Hepatocyte (in vitro differentiated cells): ENCODE measurements at regions not wholly inside any gene's neighbourhood (a gene's known extent, or its start where the extent isn't known, plus 50 kb on each side); places are given as distances from the start of the nearest gene placed in this dataset.
A peak's percentile ranks its signal among the peaks of the same experiment; 100 is the strongest.

Source experiments
- DNase-seq: peaks from one replicate; pipeline ENCODE4 v3.0.0-alpha.2; 2016; ENCODE audit warnings: low spot score
- H2AFZ ChIP-seq: fragments of 200-600 bp; sonication (generic); 2 replicates; pipeline ENCODE4 v1.6.0; 2016; ENCODE audit warnings: antibody characterized with exemption, mild to moderate bottlenecking
- H3K27ac ChIP-seq: fragments of 200-600 bp; sonication (generic); 2 replicates; pipeline ENCODE4 v1.5.1; 2016; ENCODE audit warnings: mild to moderate bottlenecking
- H3K27me3 ChIP-seq: fragments of 200-600 bp; sonication (generic); 2 replicates; pipeline ENCODE4 v1.6.1; 2016
- H3K36me3 ChIP-seq: fragments of 200-600 bp; sonication (generic); replicated peaks from 2 replicates; pipeline ENCODE4 v1.5.1; 2016; ENCODE audit warnings: low read depth; ENCODE audit not compliant: insufficient read depth
- H3K4me1 ChIP-seq: fragments of 200-600 bp; sonication (generic); 2 replicates; pipeline ENCODE4 v1.5.1; 2016; ENCODE audit warnings: mild to moderate bottlenecking, moderate library complexity; ENCODE audit not compliant: insufficient read depth
- H3K4me2 ChIP-seq: fragments of 200-600 bp; sonication (generic); 2 replicates; pipeline ENCODE4 v1.6.0; 2016
- H3K4me3 ChIP-seq: fragments of 200-600 bp; sonication (generic); 2 replicates; pipeline ENCODE4 v1.5.1; 2016; ENCODE audit warnings: mild to moderate bottlenecking
- H3K79me2 ChIP-seq: fragments of 200-600 bp; sonication (generic); 2 replicates; pipeline ENCODE4 v1.6.0; 2017; ENCODE audit warnings: mild to moderate bottlenecking
- H3K9me2 ChIP-seq: fragments of 200-600 bp; sonication (generic); replicated peaks from 2 replicates; pipeline ENCODE4 v1.6.0; 2017; ENCODE audit warnings: mild to moderate bottlenecking; ENCODE audit not compliant: insufficient read depth
- H3K9me3 ChIP-seq: fragments of 200-600 bp; sonication (generic); 2 replicates; pipeline ENCODE4 v1.5.1; 2016; ENCODE audit warnings: low read depth, mild to moderate bottlenecking
- H4K20me1 ChIP-seq: fragments of 200-600 bp; sonication (generic); 2 replicates; pipeline ENCODE4 v1.6.0; 2016; ENCODE audit warnings: mild to moderate bottlenecking; ENCODE audit not compliant: insufficient read depth, poor library complexity, severe bottlenecking
- EZH2 ChIP-seq: fragments of 200-600 bp; sonication (generic); IDR thresholded peaks from 2 replicates; pipeline ENCODE4 v1.6.1; 2016; ENCODE audit warnings: antibody characterized with exemption, mild to moderate bottlenecking, borderline replicate concordance
- EZH2phosphoT487 ChIP-seq: fragments of 200-600 bp; sonication (generic); IDR thresholded peaks from one replicate; pipeline ENCODE4 v1.6.1; 2018; ENCODE audit warnings: antibody characterized with exemption, mild to moderate bottlenecking, low read depth, moderate library complexity; ENCODE audit not compliant: unreplicated experiment, severe bottlenecking
- WGBS: methylation state at CpG from one replicate; pipeline ENCODE4 v1.1.6; 2016; ENCODE audit warnings: low lambda C conversion rate; ENCODE audit errors: missing lambda C conversion rate; 5-methylcytosine and 5-hydroxymethylcytosine counted together
- TF ChIP-seq, protein P1 (sequence below): fragments of 200-600 bp; sonication (generic); IDR thresholded peaks from 2 replicates; pipeline ENCODE4 v1.5.1; 2016; ENCODE audit warnings: antibody characterized with exemption, mild to moderate bottlenecking; ENCODE audit not compliant: poor library complexity

- no peaks in the 10 kb centered on the region for H3K79me2 ChIP-seq
- no peak overlapping the region for H3K27ac ChIP-seq
- TF ChIP-seq, protein P1, sequence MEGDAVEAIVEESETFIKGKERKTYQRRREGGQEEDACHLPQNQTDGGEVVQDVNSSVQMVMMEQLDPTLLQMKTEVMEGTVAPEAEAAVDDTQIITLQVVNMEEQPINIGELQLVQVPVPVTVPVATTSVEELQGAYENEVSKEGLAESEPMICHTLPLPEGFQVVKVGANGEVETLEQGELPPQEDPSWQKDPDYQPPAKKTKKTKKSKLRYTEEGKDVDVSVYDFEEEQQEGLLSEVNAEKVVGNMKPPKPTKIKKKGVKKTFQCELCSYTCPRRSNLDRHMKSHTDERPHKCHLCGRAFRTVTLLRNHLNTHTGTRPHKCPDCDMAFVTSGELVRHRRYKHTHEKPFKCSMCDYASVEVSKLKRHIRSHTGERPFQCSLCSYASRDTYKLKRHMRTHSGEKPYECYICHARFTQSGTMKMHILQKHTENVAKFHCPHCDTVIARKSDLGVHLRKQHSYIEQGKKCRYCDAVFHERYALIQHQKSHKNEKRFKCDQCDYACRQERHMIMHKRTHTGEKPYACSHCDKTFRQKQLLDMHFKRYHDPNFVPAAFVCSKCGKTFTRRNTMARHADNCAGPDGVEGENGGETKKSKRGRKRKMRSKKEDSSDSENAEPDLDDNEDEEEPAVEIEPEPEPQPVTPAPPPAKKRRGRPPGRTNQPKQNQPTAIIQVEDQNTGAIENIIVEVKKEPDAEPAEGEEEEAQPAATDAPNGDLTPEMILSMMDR, result no peak
- TF ChIP-seq EZH2phosphoT487, result no peak
- no peak for TF ChIP-seq EZH2
- no peaks in the 10 kb centered on the region for H4K20me1 ChIP-seq
- no peaks in the 10 kb centered on the region for H3K36me3 ChIP-seq
- no peak overlapping the region for H3K4me2 ChIP-seq
- DNase-seq, result no peak
- no peak overlapping the region for H3K4me3 ChIP-seq
- no peaks in the 10 kb centered on the region for H3K4me1 ChIP-seq
- H2AFZ ChIP-seq, result no peak overlapping the region
- no peaks in the 10 kb centered on the region for H3K9me3 ChIP-seq
- H3K27me3 ChIP-seq, result no peaks in the 10 kb centered on the region
- no peaks in the 10 kb centered on the region for H3K9me2 ChIP-seq
Measured at GRCh38 chr6:115728171-115728570, 332.5 kb downstream of the FRK start.

GRCh38 chr6:115721564-115721963, 339.1 kb downstream of the FRK start:
- TF ChIP-seq EZH2, result no peak
- TF ChIP-seq, protein P1, result no peak
- TF ChIP-seq EZH2phosphoT487, result no peak
- H2AFZ ChIP-seq, result no peak overlapping the region
- H3K9me3 ChIP-seq, result no peaks in the 10 kb centered on the region

DNA sequence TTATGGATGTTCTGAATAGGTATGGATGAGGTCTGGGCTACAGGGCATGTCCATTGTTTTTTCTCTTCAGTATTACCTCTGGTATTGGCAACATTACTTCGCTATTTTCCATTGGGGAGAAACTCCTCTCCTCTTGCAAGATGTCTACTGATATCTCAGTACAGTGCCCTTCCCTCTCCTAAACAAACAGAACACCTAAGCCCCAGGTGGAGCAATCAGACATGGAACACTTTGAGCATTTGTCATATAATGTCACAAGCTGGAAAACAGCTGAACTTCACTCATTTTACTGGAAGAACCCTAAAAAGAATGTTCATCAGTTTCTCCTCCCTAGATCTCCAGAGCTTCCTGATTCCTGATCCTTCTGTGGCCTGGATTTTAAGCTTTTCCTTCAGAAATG, 339.8 kb downstream of the FRK start:
- WGBS, result 92% methylated on average over 1 of the region's 1 CpG
- Histone ChIP-seq H3K4me3 (no peak overlapping the region), H3K9me3 (no peaks in the 10 kb centered on the region), H2AFZ (no peak overlapping the region), H3K4me1 (peaks cover 3% of the 10 kb centered on the region), H3K27me3 (no peaks in the 10 kb centered on the region), H3K4me2 (no peak overlapping the region), H3K79me2 (no peaks in the 10 kb centered on the region), H3K9me2 (no peaks in the 10 kb centered on the region), H3K27ac (peak overlapping the region; percentile 79), H4K20me1 (no peaks in the 10 kb centered on the region), H3K36me3 (no peaks in the 10 kb centered on the region)
- DNase-seq, result peak; percentile 37
- no peak for TF ChIP-seq EZH2
- no peak for TF ChIP-seq EZH2phosphoT487
- TF ChIP-seq, protein P1, result no peak

More at GRCh38 chr6:115721564-115721963, 339.1 kb downstream of the FRK start:
- Histone ChIP-seq H4K20me1 (no peaks in the 10 kb centered on the region), H3K4me2 (no peak overlapping the region), H3K36me3 (no peaks in the 10 kb centered on the region), H3K4me1 (peaks cover 3% of the 10 kb centered on the region), H3K27ac (peak overlapping the region; percentile 79), H3K4me3 (no peak overlapping the region), H3K27me3 (no peaks in the 10 kb centered on the region), H3K79me2 (no peaks in the 10 kb centered on the region), H3K9me2 (no peaks in the 10 kb centered on the region)
- no peak for DNase-seq
- 83% methylated on average over 2 of the region's 2 CpGs for WGBS

- DNase-seq, result no peak
- no peak overlapping the region for H2AFZ ChIP-seq
- no peak overlapping the region for H3K27ac ChIP-seq
- H3K79me2 ChIP-seq, result no peaks in the 10 kb centered on the region
- H3K4me1 ChIP-seq, result peaks cover 3% of the 10 kb centered on the region
- no peaks in the 10 kb centered on the region for H3K36me3 ChIP-seq
- 84% methylated on average over 1 of the region's 1 CpG for WGBS
- no peaks in the 10 kb centered on the region for H4K20me1 ChIP-seq
- H3K9me3 ChIP-seq, result no peaks in the 10 kb centered on the region
- no peak overlapping the region for H3K4me2 ChIP-seq
- no peaks in the 10 kb centered on the region for H3K9me2 ChIP-seq
- no peaks in the 10 kb centered on the region for H3K27me3 ChIP-seq
- no peak overlapping the region for H3K4me3 ChIP-seq
- TF ChIP-seq, protein P1, result no peak
- TF ChIP-seq EZH2phosphoT487 (no peak), EZH2 (no peak)
Measured at GRCh38 chr6:115717472-115717871, 343.2 kb downstream of the FRK start.
